Skeletal muscle tissue (tissue), 3 donors: ENCODE measurements at regions not wholly inside any gene's neighbourhood (a gene's known extent, or its start where the extent isn't known, plus 50 kb on each side); places are given as distances from the start of the nearest gene placed in this dataset.
"Not testable (repeated sequence)": the region's sequence is repeated elsewhere in the genome, so short reads cannot be mapped to it uniquely, and the experiment has no call there.

Source experiments
- H3K27ac ChIP-seq: one replicate; pipeline ENCODE4 v1.7.0; 2013; ENCODE audit warnings: mild to moderate bottlenecking, low read depth, low read length, inconsistent platforms
- H3K27me3 ChIP-seq, 3 donors: one replicate each; pipeline ENCODE4 v1.7.0; 2013; ENCODE audit warnings: low read length in 3 of 3; ENCODE audit not compliant: control insufficient read depth in 3 of 3, insufficient read depth in 3 of 3
- H3K36me3 ChIP-seq, 3 donors: one replicate each; pipeline ENCODE4 v1.7.0; 2013; ENCODE audit warnings: low read length in 3 of 3; ENCODE audit not compliant: control insufficient read depth in 3 of 3, insufficient read depth in 3 of 3
- H3K4me1 ChIP-seq, 3 donors: one replicate each; pipeline ENCODE4 v1.7.0; 2013; ENCODE audit warnings: low read length in 3 of 3, mild to moderate bottlenecking in 3 of 3; ENCODE audit not compliant: control insufficient read depth in 3 of 3, insufficient read depth in 3 of 3
- H3K4me3 ChIP-seq, 3 donors: one replicate each; pipeline ENCODE4 v1.7.0; 2013; ENCODE audit warnings: low read length in 3 of 3
- H3K9ac ChIP-seq, 3 donors: one replicate each; pipeline ENCODE4 v1.7.0; 2013; ENCODE audit warnings: low read length in 3 of 3, mild to moderate bottlenecking in 3 of 3, moderate library complexity in 2 of 3, low read depth in 1 of 3
- H3K9me3 ChIP-seq, 3 donors: one replicate each; pipeline ENCODE4 v1.7.0; 2013; ENCODE audit warnings: low read length in 3 of 3; ENCODE audit not compliant: control insufficient read depth in 3 of 3
- donor health status: Osteomylitis.

DNA sequence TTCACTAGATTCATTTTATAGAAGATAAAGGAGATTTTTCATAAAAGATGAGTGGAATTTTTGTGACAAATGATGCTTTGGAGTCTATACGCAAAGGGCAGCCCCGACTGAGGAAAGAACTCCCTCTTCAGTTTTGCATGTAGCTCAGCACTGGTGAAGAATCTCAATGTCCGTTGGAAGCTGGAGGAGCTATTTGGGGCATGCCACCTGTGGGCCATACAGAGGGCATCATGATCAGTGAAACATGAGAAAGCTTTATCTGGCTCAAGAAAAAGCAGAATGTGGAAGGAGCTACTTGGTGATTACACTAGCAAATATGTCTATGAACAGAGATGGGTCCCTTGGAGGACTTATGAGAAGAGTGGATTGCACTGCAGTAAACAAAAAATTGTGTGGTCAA, 1359.3 kb downstream of the REEP3 start:
- no peaks in the 10 kb centered on the region for H3K27me3 ChIP-seq
- no peak overlapping the region for H3K27ac ChIP-seq
- H3K4me1 ChIP-seq: no peaks in the 10 kb centered on the region
- H3K36me3 ChIP-seq: no peaks in the 10 kb centered on the region
- H3K9ac ChIP-seq: no peak overlapping the region
- no peaks in the 10 kb centered on the region for H3K9me3 ChIP-seq
- H3K4me3 ChIP-seq: no peak overlapping the region

DNA sequence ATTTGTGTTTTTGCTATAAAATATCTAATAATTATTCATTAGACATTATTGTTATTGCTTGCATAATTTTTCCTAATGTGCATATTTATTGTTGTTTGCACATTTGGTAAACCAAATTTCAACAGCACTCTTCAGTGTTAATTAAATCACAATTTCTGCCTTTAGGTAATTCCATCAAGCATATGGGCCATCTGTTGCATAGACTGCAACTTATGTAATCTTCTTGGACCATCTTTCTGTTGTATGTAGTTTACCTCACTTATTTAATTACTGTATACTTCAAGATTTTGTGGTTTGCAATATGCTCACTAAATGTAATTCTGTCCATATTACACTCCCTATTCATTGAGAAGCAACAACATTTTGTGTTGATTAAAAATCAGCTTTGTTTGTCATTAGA, 1360.1 kb downstream of the REEP3 start:
- Histone ChIP-seq H3K9me3 (no peaks in the 10 kb centered on the region), H3K27me3 (no peaks in the 10 kb centered on the region), H3K27ac (no peak overlapping the region), H3K36me3 (no peaks in the 10 kb centered on the region), H3K4me1 (no peaks in the 10 kb centered on the region), H3K9ac (no peak overlapping the region), H3K4me3 (no peak overlapping the region)

GRCh38 chr10:64896582-64896981, 1375.4 kb downstream of the REEP3 start:
- Histone ChIP-seq H3K27ac (no peak overlapping the region), H3K4me1 (no peaks in the 10 kb centered on the region), H3K9ac (no peak overlapping the region), H3K4me3 (no peak overlapping the region), H3K36me3 (no peaks in the 10 kb centered on the region), H3K27me3 (no peaks in the 10 kb centered on the region), H3K9me3 (peaks cover 0 to 3% (median 0%) of the 10 kb centered on the region in 3 donors)

DNA sequence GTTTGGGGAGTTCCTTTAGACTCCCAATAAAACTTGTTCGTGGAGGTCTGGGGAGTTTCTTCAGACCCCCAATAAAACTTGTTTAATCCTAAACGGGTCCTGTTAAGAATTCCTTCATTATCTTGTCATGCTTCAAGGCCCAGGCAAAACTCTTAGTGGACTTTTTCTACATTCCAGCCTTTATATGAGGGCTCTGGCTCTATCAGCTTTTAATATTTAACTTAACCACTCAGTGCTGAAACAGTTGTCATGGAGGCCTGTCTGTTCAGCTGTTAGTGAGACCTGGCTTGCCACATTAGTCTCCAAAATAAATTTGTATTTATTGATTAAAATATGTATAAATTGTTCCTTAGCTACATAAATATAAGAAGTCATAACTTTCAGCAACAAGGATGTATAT, 1385.1 kb downstream of the REEP3 start:
- H3K9me3 ChIP-seq, H3K4me1 ChIP-seq, H3K27me3 ChIP-seq, H3K36me3 ChIP-seq, H3K4me3 ChIP-seq, H3K27ac ChIP-seq, H3K9ac ChIP-seq: not testable (repeated sequence)

GRCh38 chr10:64924306-64924705, 1403.1 kb downstream of the REEP3 start:
- H3K9me3 ChIP-seq, H3K4me3 ChIP-seq, H3K27ac ChIP-seq, H3K27me3 ChIP-seq, H3K9ac ChIP-seq, H3K4me1 ChIP-seq, H3K36me3 ChIP-seq: not testable (repeated sequence)

DNA sequence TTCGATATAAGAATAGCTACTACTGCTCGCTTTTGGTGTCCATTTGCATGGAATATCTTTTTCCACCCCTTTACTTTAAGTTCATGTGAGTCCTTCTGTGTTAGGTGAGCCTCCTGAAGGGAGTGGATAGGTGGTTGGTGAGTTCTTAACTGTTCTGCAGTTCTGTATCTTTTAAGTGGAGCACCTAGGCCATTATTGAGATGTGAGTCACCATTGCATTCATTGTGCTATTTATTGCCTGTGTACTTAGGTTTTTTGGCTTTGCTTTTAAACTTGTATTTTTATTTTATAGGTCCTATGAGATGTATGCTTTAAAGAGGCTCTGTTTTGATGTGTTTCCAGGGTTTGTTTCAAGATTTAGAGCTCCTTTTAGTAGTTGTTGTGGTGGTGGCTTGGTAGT, 1430.8 kb downstream of the REEP3 start:
- H3K9me3 ChIP-seq: no peaks in the 10 kb centered on the region
- H3K4me3 ChIP-seq: no peak overlapping the region
- no peaks in the 10 kb centered on the region for H3K36me3 ChIP-seq
- H3K27me3 ChIP-seq: no peaks in the 10 kb centered on the region
- no peak overlapping the region for H3K9ac ChIP-seq
- H3K27ac ChIP-seq: no peak overlapping the region
- H3K4me1 ChIP-seq: no peaks in the 10 kb centered on the region

- no peak overlapping the region for H3K4me3 ChIP-seq
- no peaks in the 10 kb centered on the region for H3K9me3 ChIP-seq
- no peaks in the 10 kb centered on the region for H3K27me3 ChIP-seq
- H3K27ac ChIP-seq: no peak overlapping the region
- no peaks in the 10 kb centered on the region for H3K4me1 ChIP-seq
- no peaks in the 10 kb centered on the region for H3K36me3 ChIP-seq
- no peak overlapping the region for H3K9ac ChIP-seq
Measured at GRCh38 chr10:64956441-64956840, 1435.2 kb downstream of the REEP3 start.

DNA sequence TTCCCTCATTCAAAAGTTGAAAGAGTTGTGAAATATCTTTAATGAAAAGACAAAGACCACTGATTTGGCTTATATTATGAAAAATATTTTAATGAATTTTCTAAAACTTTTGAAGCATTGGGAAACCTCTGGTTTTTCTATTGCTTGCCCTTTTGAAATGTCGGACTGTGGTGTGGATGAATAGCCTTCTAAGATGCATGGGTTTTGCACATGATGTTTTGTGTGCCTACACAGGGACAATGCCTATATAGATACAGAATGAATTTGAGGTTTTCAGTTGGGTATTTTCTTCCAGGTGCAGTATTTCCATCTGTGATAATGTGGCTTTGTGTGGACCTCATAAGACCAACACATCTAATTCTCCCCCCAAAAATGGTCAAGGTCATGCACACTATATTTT, 1437.9 kb downstream of the REEP3 start:
- Histone ChIP-seq H3K27me3 (no peaks in the 10 kb centered on the region), H3K4me1 (no peaks in the 10 kb centered on the region), H3K9ac (no peak overlapping the region), H3K9me3 (no peaks in the 10 kb centered on the region), H3K27ac (no peak overlapping the region), H3K4me3 (no peak overlapping the region), H3K36me3 (no peaks in the 10 kb centered on the region)

DNA sequence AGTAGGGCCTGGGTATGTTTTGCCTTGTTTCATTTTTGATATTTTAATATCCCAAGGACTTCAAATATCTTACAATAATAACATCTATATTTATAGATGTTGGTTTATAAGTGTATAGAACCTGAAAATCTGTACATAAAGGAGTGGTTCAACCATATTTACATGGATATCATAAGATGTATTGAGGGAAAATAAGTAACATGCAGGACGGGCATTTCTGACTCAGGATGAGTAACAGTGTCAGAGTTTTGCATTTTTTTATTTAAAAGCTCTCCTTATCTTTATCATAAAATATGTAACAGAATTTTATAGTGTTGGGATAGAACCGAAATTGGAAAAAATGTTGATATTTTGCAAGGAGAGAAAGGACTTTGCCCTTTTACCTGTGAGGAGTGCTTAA, 1438.7 kb downstream of the REEP3 start:
- H3K9ac ChIP-seq: no peak overlapping the region
- H3K9me3 ChIP-seq: peaks cover 0 to 1% (median 0%) of the 10 kb centered on the region in 3 donors
- no peaks in the 10 kb centered on the region for H3K36me3 ChIP-seq
- H3K4me1 ChIP-seq: no peaks in the 10 kb centered on the region
- no peak overlapping the region for H3K4me3 ChIP-seq
- no peak overlapping the region for H3K27ac ChIP-seq
- no peaks in the 10 kb centered on the region for H3K27me3 ChIP-seq

- Histone ChIP-seq H3K4me1 (no peaks in the 10 kb centered on the region), H3K36me3 (no peaks in the 10 kb centered on the region), H3K27me3 (no peaks in the 10 kb centered on the region), H3K27ac (no peak overlapping the region), H3K4me3 (no peak overlapping the region), H3K9ac (no peak overlapping the region), H3K9me3 (no peaks in the 10 kb centered on the region)
Measured at GRCh38 chr10:64973391-64973790, 1452.2 kb downstream of the REEP3 start.

DNA sequence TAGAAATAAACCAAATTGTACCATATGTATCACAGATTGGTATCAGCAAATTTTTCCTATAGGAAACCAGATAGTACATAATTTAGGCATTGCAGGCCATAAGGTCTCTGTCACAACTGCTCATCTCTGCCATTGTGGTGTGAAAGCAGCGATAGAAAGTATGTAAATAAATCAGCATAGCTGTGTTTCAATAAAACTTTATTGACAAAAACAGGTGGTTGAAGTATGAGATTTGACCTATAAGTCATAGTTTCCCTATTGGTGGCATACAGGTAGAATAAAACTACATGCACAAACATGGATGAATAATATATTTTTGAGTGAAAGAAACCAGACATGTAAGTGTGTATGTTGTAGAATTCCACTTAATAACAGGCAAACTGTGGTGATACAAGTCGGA, 1454.9 kb downstream of the REEP3 start:
- Histone ChIP-seq H3K4me1 (no peaks in the 10 kb centered on the region), H3K27ac (no peak overlapping the region), H3K4me3 (no peak overlapping the region), H3K27me3 (no peaks in the 10 kb centered on the region), H3K36me3 (no peaks in the 10 kb centered on the region), H3K9ac (no peak overlapping the region), H3K9me3 (no peaks in the 10 kb centered on the region)
